Epidermal melanocyte (primary cell): ENCODE measurements at regions not wholly inside any gene's neighbourhood (a gene's known extent, or its start where the extent isn't known, plus 50 kb on each side); places are given as distances from the start of the nearest gene placed in this dataset.
"Not testable (repeated sequence)": the region's sequence is repeated elsewhere in the genome, so short reads cannot be mapped to it uniquely, and the experiment has no call there.

Experiments used
- DNase-seq: peaks from one replicate; pipeline ENCODE4 v3.0.0; 2011; ENCODE audit warnings: low spot score; ENCODE audit not compliant: insufficient read length

- no peak for DNase-seq
Observed at GRCh38 chr21:36246080-36246631, 73.8 kb upstream of the MORC3 start.

DNA sequence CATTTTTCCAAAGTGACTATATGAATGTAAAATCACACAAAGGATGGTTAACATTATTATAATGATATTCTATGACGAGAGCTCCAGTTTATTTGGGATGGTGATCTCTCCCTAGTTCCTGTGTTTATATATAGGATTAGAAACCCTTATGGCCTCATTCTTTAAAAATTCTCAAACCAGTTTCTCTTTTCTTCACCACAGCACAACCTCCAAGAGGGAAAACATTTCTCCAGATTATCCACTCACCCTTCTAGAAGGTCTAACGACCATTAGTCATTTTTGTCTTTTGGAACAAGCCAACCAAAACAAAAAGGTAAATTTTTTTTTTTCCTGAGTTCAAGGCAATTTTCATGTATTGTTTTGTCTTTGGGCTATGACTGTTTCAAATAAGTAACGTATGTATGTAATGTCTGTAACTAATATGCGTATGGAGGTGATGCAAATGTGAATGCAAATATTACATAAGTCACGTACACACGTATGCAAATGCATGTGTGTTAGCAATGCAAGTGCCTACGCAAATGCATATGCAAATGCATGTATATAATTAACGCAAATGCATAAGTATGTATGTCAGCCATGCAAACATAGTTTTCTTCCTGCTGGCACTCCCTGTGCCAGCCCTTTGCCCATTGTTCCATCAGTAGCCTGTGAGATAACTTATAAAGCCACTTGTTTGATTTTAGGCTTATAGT is 72.5 kb upstream of the MORC3 start:
- DNase-seq: no peak

GRCh38 chr21:36249576-36250422 is 70.2 kb upstream of the MORC3 start:
- DNase-seq: no peak

GRCh38 chr21:36250423-36251075 is 69.4 kb upstream of the MORC3 start:
- no peak for DNase-seq

- no peak for DNase-seq
Observed at GRCh38 chr21:36254106-36254941, 65.7 kb upstream of the MORC3 start.

- no peak for DNase-seq
Observed at GRCh38 chr21:36255663-36256062, 64.3 kb upstream of the MORC3 start.

DNA sequence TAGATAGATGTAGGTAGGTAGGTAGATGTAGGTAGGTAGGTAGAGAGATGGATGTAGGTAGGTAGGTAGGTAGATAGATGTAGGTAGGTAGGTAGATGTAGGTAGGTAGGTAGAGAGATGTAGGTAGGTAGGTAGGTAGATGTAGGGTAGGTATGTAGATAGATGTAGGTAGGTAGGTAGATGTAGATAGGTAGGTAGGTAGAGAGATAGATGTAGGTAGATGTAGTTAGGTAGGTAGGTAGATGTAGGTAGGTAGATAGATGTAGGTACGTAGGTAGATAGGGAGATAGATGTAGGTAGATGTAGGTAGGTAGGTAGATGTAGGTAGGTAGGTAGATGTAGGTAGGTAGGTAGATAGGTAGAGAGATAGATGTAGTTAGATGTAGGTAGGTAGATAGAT is 62.3 kb upstream of the MORC3 start:
- DNase-seq: no peak

DNA sequence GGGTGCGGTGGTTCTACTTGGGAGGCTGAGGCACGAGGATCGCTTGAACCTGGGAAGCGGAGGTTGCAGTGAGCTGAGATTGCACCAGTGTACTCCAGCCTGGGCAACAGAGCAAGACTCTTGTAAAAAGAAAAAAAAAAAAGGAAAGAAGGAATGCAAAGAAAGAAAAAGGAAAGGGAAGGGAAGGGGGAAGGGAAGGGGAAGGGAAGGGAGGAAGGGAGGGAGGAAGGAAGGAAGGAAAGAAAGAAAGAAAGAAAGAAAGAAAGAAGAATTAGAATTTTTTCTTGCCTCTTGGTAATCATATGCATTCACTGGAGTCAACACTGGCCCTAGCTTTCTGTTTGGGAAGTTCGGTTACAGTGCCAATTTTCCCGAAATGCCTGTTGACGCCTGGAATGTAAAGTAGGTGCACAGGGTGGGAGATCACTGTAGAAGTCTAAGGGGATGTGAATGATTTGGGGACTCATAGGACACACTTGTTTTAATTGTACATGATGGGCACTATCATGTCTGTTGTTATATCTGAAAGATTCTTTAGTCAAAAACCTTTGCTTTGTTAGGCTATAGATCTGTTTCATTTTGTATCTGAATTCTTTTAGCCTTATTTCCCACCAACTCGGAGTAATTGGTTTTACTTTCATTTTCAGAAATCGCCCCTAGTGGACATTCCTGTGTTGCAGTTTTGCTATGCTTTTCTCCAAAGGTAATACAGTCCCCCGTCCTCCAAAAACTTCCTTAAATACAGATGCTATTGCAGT is 59.8 kb upstream of the MORC3 start:
- peak; percentile 73 for DNase-seq

GRCh38 chr21:36260802-36261201 is 59.2 kb upstream of the MORC3 start:
- DNase-seq: no peak

- DNase-seq: no peak
Observed at GRCh38 chr21:36261459-36261858, 58.5 kb upstream of the MORC3 start.

DNA sequence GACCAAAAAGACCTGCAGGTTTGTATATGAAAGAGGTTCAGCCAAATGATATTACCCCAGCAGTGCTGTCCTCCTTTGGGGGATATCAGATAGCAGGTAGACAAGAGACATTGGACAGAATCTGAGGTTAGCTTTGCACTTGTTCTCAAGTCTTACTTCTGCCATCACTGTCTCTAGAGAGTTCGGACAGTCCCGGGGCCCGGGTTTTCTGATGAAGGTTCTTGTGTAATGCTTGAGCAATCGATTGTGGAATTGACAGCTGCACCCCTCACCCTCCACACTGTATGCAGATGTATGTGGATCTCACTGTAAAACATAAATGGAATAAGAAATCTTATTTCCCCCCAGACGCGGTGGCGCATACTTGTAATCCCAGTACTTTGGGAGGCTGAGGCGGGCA is 56.2 kb upstream of the MORC3 start:
- no peak for DNase-seq

- no peak for DNase-seq
Observed at GRCh38 chr21:36265431-36265830, 54.6 kb upstream of the MORC3 start.

GRCh38 chr21:36267828-36268227 is 52.2 kb upstream of the MORC3 start:
- DNase-seq: not testable (repeated sequence)

GRCh38 chr21:36268264-36268663 is 51.7 kb upstream of the MORC3 start:
- DNase-seq: not testable (repeated sequence)
